HG03025 (cell line): ENCODE measurements at regions not wholly inside any gene's neighbourhood (a gene's known extent, or its start where the extent isn't known, plus 50 kb on each side); places are given as distances from the start of the nearest gene placed in this dataset.

Experiments used
- ATAC-seq: cut with Tn5 transposase; IDR thresholded peaks from one replicate; pipeline ENCODE4 v1.9.1; 2021; ENCODE audit warnings: mild to moderate bottlenecking, moderate library complexity; ENCODE audit not compliant: unreplicated experiment, low FRiP score

DNA sequence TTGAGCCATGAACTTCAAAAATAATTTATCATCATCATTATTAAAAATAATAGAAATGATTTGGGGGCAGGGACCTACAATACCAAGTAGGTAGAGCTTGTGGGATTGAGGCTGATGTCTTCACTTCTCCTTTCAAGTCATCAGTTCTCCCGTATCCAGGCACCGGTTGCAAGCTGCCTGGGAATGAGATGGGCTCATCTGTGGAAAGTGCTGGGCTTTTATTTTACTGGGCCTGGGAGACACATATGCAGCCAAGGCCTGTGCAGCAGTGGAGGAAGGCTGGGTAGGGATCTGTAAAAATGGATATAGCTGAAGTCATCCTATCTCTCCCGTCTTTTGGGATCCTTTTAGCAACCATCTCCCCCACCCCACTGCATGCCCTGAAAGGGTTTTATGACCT lies 284.1 kb upstream of the CLINT1 start:
- no peak for ATAC-seq

DNA sequence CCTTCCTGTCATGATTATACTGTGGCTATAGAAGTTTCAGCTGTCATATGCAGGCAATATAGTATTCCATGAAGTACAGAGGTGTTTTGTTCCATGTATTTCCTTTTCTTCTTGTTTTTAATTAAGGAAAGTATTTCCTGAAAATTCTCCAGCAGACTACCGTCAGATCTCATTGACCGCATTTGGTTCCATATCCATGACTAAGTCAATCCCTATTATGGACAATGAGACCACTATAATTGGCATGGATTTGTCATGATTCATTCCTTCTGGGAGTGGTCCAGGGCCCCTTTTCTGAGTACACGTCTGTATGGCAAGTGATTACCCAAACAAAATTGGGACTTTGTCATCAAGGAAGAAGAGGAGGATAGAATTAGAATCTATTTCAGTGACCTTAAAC lies 283.2 kb upstream of the CLINT1 start:
- ATAC-seq = no peak

DNA sequence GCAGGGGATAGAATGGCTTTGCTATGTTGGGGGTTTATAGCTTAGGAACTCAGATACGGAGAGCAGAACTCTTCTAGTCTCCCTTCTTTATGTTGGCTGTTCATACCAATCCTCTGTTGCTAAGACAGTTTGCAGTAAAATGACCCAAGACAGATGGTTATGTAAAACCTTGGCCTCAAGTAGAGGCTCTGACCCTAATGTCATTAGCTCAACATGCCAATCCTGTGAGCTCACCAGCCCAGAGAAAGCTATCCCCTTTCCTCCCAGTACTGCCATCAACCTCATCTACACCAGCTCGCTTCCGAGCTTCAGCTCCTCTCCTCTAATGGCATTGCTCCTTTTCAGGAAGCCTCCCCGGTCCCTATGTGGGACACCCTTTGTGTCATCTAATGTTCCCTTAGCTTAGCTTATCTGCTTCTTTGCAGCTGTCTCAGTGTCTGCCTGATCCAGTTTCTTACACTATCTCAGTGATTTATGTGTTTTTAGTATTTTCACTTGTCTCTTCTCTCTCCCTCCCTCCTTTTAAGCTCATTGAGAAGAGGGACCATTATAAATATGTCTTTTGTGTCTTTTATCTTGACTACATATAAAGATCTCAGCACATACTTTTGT lies 281.3 kb upstream of the CLINT1 start:
- no peak for ATAC-seq

DNA sequence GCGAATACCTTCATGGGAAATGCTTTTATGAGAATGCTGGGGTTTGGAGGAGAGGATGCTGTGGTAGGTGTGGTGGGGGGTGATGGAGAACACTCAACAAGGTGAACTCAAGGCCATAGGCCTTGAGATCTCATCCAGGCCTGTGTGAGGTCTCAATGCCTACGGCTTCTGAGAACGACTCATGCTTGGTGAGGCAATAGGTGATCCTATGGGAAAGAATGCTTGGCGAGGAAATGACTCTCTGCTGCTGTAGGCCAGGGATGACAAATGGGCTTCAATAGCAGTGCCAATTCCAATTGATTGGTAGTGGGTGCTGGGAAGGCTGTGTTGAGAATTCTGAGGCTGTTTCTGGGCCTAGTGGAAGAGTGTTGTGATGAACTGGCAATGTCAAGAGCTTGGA lies 280.2 kb upstream of the CLINT1 start:
- no peak for ATAC-seq

DNA sequence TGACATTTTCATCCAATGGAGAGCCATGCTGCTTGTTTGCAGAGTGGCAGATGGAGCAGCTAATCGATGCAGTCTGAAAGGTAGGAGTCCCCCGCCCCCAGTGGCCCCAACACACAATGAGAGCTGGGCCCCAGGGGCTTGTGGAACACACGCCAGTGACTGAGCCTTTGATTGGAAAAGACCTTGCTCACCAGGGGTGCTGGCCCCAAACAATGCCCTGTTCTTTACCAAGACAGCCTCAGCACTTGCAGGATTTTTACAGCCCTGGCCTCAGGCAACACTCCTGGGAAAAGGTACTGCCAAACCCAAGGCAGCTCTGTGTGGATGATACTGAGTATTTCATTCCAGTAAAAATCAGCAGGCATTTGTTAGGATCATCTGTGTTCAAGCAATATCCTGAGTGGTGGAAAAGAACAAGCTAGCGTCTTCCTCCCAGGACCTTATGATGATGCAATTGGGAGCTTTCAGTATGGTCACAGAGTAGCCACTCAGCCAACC lies 276.8 kb upstream of the CLINT1 start:
- ATAC-seq = no peak

DNA sequence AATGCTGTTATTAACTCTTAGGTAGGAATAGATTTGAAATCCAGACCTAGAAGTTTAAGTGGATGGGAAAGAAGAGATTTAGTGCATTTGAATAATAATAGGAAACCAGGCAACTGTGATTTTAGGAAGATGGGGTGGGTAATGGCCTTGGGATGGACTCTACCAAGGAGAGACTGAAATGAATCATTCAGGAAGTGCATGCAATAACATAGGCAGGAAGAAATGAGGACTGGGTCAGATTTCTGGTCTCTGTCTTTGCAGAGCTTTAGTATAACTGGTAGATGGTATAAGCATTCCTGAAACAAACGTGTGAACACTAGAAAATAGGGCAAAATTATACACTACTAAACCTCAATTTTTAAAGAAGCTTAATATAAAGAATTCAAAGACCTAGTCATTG lies 274.4 kb upstream of the CLINT1 start:
- ATAC-seq = no peak

DNA sequence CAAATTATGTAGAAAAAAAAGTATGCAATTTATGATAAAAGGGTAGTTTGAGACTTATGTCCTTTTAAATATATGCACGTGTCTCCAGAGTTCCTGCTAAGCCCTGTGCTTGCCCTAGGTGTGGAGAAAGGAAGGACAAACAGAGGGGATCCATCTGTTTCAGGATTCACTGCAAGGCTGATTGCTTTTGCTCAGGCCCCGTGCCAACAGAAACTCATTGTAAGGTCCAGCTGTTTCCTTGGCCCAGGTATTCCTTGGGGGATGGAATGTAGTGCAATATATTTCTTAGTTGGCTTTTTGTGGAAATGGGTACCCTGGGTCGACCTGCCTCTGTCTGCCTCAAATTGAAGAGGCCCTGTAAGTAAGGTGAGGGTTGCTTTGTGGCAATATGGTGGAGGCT lies 268.6 kb upstream of the CLINT1 start:
- no peak for ATAC-seq

DNA sequence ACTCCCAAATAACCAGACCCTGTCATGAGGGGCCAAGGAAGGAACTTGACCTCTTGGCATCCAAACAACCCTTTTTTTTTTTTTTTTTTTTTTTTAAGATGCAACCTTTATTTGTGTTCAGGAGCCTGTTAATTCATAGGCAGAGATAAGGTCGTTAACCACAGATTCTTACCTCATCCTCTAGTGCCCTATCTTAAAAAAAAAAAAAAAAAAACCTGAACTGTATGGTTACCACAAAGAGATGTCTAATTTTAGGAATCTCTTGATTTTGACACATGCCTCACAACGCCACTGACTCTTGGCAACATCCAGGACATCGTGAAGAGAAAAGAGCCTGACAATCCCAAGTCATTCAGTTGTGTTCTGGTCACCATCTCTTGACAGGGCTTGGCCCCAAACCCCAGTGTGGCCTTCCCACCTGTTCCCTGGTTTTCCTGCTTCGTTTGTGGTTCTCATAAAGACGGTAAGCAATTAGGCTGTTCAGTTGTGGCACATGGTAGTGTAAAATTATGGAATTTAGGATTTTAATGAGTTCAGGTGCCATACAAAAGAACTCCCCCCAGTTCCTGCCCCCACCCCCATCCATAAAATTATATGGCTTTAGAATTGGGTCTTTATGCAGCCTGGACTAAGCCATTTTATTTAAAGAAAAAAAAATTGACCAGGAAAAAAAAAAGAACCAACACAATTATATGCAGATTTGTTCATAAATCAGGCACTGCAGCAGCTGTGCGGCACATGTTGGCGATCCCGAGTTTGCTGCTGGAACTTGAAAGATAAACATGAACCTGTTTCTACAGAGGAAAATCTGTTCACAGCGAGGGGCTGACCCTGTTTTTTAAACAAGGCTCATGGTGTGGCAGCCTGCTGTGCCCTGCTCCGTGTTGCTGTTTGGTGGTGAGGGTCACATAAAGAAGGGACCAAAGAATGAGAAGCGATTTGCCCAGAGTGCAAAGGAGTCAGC lies 267.8 kb upstream of the CLINT1 start:
- no peak for ATAC-seq

DNA sequence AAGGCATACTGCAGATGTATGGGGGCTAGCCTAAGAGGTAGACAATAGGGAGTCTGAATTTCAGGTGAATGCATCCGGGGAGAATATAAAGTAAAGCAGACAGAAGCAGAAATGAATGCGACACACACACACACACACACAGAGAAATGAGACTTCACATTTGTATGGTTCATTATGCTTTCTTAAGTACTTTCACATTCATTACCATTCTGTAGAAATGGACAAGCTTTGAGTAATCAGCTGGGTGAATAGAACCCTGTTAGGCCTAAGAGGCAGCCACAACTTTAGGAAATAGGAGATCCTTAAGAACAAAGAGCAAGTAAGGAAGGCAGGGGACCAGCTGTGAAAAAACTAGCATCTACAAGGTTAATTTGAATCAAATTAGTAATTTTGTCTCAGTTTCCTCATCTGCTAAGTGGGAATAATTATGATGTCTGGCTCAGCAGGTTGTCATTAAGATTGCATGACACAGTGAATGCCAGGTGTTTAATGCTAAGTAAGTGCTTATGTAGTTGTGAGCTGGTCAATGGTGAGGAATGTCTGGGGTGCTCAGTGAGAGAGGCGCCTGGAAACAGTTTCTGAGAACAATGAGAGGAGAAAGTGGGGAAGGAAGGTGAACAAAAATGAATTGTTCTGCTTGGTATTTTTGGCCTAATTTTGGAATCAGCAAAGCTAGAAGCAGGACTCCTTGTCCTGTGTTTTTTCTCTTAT lies 265.8 kb upstream of the CLINT1 start:
- ATAC-seq = no peak

DNA sequence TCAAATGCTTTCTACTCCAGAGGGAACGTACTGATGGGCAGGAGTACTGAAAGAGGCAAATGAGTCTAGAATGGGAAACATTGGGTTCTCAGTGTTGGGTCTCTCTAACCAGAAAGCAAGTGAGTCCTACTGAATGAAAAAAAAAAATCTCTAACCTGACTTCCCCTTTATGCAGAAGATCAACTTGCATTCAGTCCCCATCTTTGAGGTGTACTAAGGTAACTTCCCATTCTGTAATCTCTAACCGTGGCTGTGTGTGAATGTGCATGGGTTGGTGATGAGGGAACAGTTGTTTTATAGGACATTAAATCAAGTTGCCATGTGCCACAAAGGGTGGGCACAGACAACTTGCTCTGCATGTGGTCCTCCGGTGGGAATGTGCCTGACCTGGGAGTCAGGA lies 264.6 kb upstream of the CLINT1 start:
- ATAC-seq = no peak

DNA sequence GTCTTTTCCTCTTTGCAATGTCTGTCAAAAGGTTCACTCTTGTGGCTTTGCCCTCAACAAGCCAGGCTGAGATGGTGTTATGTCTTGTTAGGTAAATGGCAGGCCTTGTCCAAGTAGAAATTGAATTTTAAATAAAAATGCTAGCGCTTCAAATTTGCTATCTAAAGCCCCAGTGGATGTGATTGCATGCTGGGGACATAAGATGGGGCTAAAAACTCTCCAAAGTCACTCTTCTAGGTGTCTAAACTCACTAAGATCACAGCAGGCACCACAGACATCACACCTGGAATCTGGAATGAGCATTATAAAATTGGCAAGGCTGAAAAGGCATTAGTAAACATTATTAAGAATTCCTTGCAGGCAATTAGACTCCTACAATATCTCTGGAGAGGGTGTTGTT lies 262.7 kb upstream of the CLINT1 start:
- no peak for ATAC-seq

DNA sequence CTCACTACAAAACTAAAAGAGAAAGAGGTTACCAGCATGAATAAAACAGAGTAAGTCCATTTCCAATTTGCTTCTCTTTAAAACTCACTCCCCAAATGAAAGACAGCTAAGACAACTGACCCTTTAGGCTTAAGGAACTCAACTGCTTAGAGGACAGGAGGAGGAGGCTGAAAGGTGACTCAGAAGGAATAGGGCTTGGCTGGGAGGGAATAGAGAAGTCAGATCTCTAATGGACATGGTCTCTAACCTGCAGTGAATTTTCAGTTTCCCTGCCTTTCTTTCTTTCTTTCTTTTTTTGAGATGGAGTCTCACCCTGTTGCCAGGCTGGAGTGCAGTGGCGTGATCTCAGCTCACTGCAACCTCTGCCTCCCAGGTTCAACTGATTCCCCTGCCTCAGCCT lies 261.8 kb upstream of the CLINT1 start:
- ATAC-seq = no peak

DNA sequence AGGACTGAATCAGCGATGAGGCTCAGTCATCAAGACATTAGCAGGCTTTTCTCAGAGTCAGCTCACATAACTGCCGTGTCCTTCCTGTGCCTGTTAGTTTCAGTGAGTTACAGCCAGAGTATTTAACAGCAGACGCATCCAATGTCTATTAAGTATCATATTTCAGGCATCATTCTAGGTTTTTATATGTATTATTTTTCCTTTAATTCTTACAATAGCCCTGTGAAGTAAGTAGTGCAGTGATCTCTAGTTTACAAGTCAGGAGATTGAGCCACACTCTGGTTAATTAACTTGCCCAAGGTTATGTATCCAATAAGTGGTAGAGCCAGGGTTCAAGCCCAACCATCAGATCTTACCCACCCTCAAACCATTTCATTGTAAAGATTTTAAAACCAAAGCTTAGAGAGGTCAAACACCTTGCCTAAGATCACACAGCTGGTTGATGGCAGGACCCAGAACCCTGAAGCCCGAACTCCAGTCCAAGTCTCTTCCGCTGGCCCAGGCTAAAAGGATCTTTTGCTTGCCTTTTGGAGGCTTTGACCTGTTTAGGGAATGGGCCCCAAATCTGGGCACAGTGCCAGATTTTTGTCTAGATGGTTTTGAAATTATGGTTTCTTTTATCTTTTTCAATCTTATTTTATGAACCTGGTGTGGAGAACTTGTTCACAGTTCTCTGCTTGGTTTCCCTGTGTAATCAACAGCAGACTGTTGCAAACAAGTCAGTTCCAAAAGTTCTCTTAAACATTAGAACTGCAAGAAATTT lies 261.2 kb upstream of the CLINT1 start:
- ATAC-seq = no peak

DNA sequence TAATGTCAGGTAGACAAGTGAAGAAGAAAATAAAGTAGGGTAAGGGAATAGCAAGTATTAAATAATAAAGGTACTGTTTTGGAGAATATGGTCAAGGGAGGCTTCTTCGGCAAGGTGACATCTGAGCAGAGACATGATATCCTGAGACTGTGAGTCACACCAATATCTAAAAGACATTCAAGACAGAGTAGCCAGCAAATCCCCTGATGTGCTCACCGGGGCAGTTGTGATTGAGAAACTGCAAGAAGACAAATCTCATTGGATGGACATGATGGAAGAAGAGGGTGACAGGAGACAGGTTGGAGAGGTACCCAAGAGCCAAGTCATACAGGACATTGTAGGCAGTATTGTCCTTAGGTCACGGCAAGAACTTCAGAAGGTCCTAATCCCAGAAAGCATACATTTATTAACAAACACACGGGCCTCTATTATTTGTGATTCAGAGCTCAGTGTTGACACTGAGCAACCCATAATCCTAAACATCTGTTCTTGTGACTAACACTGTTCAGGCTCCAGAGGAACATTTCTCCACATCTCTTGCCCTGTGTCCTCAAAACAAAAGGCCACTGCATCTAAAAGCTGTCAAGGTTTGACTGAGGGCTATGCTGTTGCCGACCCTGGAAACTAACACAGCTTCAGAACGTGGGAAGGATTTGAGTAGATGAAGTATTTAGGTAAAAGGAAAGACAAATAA lies 258.7 kb upstream of the CLINT1 start:
- ATAC-seq = no peak

DNA sequence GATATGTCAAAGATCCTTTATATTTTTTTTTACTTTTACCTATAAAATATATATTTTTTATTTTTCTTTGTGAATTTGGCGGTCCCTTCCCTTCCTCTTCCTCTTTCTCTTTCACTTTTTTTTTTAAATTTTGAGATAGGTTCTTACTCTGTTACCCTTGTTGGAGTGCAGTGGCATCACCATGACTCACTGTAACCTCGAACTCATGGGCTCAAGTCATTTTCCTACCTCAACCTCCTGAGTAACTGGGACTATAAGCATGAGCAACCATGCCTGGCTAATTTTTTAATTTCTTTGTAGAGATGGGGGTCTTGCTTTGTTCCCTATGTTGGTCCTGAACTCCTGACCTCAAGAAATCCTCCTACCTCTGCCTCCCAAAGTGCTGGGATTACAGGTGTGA lies 258.0 kb upstream of the CLINT1 start:
- no peak for ATAC-seq

DNA sequence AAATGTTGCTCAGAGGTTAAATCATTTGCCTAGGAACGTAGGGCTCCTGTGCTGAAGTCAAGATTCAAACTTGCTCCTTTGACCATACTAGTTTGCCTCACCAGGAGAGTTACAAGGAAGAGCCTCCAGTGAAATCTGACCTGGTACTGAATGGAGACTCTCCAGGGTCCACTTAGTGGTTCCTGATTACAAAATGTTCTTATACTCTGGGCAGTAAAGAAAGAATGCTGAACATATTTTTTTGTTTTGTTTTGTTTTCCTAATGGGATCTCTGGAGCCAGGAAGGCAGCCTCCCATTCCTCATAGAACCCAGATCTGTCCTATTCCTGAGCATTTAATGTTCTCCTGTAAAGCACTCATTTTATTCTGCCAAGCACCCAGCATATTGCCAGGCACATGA lies 256.5 kb upstream of the CLINT1 start:
- no peak for ATAC-seq

DNA sequence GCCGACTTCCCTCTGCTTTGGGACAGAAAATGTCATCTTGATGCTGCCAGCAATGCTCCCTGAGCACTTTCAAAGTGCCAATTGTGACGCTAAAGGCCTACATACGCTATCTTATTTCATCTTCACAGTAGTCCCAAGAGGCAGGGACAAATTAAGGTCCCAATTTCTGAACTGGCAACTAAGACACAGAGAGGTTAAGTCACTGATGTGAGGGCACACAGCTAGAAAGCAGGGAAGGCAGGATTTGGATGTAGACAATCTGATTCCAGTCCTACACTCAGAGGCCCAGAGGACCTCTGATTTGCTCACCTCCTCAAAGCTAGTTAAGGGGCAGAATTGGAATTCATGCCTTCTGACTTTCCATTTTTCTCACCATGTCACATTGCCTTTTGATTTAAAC lies 249.2 kb upstream of the CLINT1 start:
- ATAC-seq = no peak

DNA sequence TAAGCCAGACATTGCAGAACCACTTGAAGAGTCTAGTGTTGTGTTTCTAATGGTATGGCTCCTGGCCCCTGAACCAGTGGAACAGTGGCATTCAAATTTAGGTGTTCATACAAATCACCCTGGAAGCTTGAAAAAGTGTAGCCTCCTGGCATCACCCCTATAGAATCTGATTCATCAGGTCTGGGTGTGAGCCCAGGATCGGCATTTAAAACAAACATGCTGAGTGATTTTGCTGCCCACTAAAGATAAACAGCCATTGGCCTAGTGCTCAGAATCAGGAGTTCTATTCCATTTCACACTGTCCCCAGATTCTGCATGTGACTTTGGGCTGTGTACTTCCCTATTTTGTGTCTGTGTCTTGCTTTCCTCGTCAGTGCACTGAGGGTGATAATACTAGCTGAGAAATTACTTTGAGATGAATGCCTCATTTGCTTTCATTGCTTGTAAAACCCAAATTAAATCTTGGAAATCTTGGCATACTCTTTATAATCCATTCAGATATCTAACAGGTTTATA lies 241.5 kb upstream of the CLINT1 start:
- no peak for ATAC-seq

DNA sequence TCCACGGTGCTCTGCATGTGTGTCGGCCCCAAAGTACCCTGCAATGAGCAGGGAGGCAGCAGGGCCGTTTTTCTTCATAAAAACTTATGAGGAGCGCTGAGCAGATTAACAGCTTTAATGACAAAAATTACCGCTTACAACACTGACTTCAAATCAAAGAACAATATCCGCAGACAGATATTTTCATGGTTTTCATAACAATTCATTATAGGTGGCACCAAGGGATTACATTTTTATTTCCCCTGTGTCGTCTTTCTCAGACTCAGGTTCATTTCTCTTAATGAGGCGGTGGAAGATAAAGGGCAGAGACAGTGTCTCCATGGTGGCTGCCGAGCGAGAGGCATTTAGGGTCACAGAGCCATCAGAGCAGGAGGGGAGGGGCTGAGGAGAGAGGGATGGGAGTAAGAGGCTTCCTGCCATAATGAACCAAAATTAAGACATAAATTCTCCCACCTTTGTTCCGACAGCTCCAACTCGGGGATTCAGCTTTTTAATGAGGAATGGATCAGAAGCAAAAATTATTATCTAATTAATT lies 240.7 kb upstream of the CLINT1 start:
- ATAC-seq = no peak

DNA sequence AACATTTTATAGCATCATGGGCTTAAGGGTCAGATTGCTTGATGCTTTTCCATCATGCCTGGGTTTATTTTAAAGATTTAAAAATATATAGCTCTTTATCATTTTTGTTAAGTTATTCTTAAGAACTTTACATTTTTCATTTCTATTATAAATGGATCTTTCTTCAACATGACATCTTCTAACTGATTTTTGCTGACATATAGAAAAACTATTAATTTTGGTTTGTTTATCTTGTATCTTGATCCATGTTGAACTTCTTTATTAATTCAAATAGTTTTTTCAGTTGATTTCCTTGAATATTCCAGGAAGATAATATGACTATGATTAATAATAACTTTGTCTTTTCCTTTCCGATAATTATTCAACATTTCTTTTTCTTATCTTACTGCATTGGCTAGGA lies 237.9 kb upstream of the CLINT1 start:
- no peak for ATAC-seq
